Adrenal gland (tissue), 9 donors: ENCODE measurements at regions not wholly inside any gene's neighbourhood (a gene's known extent, or its start where the extent isn't known, plus 50 kb on each side); places are given as distances from the start of the nearest gene placed in this dataset.

Experiments used
- DNase-seq, 7 donors: peaks; one replicate each; pipeline ENCODE4 v3.0.0-alpha.2; 2019 to 2020
- H3K27ac ChIP-seq, 5 donors: fragments of 200-600 bp; sonication (generic) in 4 of 5; 1 replicate in 3 of 5; 2 replicates in 2 of 5; pipeline versions ENCODE4 v1.5.1 to v1.8.0; 2016 to 2020; ENCODE audit warnings: mild to moderate bottlenecking in 1 of 5
- H3K27me3 ChIP-seq: fragments of 200-600 bp; 2 replicates; pipeline ENCODE4 v1.8.0; 2021
- H3K36me3 ChIP-seq, 2 donors: fragments of 200-600 bp; replicated peaks in 1 of 2; 1 replicate in 1 of 2; 2 replicates in 1 of 2; pipeline versions ENCODE4 v1.5.1 to v1.8.0; 2018 to 2022
- H3K4me1 ChIP-seq, 2 donors: fragments of 200-600 bp; replicated peaks in 1 of 2; 1 replicate in 1 of 2; 2 replicates in 1 of 2; pipeline versions ENCODE4 v1.5.1 to v1.8.0; 2018 to 2021
- H3K4me3 ChIP-seq, 4 donors: fragments of 200-600 bp; sonication (generic) in 3 of 4; one replicate each; pipeline ENCODE4 v1.5.1; 2016 to 2018
- H3K9me3 ChIP-seq, 3 donors: fragments of 200-600 bp; sonication (generic) in 1 of 3; replicated peaks in 1 of 3; 1 replicate in 2 of 3; 2 replicates in 1 of 3; pipeline versions ENCODE4 v1.5.1 to v1.8.0; 2016 to 2021
- POLR2A ChIP-seq, 2 donors: fragments of 450-650 bp; IDR thresholded peaks; one replicate each; pipeline ENCODE4 v1.6.1; 2017; ENCODE audit warnings: antibody characterized with exemption in 2 of 2, mild to moderate bottlenecking in 2 of 2, moderate library complexity in 1 of 2
- WGBS, 4 donors: extraction: QIAGEN DNeasy Blood & Tissue Kit in 2 of 4; methylation state at CpG; one replicate each; pipeline versions ENCODE4 v1.1.5 to v1.1.7; 2013 to 2017; 5-methylcytosine and 5-hydroxymethylcytosine counted together
- intact Hi-C, 2 donors: fragments of 100-400 bp; cut with DNase I; formaldehyde crosslinking; loops; one replicate each; pipeline versions ENCODE4 v1.14.1 to v1.15.0; 2022 to 2023
- TF ChIP-seq, protein P1 (sequence below), 6 experiments: fragments of 450-650 bp in 4 of 6; fragments of 200-600 bp in 2 of 6; sonication (generic) in 1 of 6; IDR thresholded peaks; 1 replicate in 5 of 6; 2 replicates in 1 of 6; pipeline versions ENCODE4 v1.5.1 to v1.8.0; 2016 to 2021; ENCODE audit warnings: antibody characterized with exemption in 6 of 6, mild to moderate bottlenecking in 2 of 6, moderate library complexity in 1 of 6
- donor health status: healthy with polysubstance abuse.
- donor health status: Bipolar disorder and iron deficiency.
- donor health status: DM: yes; HTN: yes; CAD: no.
- donor health status: DM: no; HTN: no; CAD: no.
- donor health status: DM: no; HTN: no; CAD: no.

DNA sequence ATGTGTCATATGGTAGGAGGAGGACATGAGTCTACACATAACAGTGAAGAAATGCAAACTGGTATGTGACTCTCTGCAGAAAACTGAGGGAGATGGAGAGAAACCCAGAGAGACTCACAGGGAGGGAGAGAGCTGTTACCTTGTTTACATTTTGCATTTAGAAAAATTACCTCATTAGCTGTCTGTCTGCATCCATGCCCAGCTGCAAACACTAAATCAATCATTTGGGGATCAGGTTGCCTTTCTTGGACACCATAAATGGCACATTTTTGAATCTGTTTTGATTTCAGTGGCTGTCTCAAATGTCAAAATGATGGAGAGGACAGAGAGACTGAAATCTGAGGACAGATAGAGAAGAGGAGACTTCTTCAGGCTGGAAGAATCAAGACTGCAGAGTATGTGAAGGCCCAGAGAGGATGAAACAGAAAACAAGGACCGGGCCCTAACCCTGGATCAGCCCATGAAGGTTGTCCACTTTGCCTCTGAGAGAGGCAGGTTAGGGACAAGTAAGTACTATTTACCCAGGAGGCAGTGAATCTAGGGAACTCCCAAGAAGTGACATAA lies 92.2 kb downstream of the UNC5CL start:
- intact Hi-C loops, result no loop called here
- no peak for DNase-seq
- Histone ChIP-seq H3K9me3 (no peaks in the 10 kb centered on the region), H3K4me3 (no peak overlapping the region), H3K27ac (no peak overlapping the region), H3K4me1 (peaks cover 0 to 5% of the 10 kb centered on the region in 2 donors), H3K36me3 (no peaks in the 10 kb centered on the region), H3K27me3 (no peaks in the 10 kb centered on the region)
- TF ChIP-seq POLR2A (IDR thresholded peaks at IDR 0.05), result no peak
- TF ChIP-seq, protein P1, sequence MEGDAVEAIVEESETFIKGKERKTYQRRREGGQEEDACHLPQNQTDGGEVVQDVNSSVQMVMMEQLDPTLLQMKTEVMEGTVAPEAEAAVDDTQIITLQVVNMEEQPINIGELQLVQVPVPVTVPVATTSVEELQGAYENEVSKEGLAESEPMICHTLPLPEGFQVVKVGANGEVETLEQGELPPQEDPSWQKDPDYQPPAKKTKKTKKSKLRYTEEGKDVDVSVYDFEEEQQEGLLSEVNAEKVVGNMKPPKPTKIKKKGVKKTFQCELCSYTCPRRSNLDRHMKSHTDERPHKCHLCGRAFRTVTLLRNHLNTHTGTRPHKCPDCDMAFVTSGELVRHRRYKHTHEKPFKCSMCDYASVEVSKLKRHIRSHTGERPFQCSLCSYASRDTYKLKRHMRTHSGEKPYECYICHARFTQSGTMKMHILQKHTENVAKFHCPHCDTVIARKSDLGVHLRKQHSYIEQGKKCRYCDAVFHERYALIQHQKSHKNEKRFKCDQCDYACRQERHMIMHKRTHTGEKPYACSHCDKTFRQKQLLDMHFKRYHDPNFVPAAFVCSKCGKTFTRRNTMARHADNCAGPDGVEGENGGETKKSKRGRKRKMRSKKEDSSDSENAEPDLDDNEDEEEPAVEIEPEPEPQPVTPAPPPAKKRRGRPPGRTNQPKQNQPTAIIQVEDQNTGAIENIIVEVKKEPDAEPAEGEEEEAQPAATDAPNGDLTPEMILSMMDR (IDR thresholded peaks at IDR 0.05), result no peak
- 72 to 100% (median 93%) methylated on average over 1 of the region's 1 CpG for WGBS, 4 donors

DNA sequence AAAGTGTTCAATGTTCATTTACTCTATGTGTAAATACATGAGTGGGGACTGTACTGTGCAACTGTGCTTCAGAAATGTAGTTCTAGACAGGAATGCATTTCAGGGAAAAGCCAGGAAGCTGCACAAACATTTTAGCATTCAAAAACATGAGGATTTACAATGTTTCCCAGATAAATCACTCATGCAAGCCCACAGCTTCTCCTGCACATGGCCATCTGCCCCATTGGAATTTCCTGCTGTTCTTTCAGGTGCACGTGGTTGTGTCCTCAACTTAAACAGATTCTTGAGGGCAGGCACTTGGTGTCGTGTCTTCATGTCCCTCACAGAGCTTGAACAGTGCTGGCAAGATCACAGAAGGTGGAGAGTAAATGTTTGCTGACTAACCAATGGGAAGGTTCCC lies 101.5 kb downstream of the UNC5CL start:
- intact Hi-C loops, result no loop called here
- Histone ChIP-seq H3K27me3 (no peaks in the 10 kb centered on the region), H3K36me3 (no peaks in the 10 kb centered on the region), H3K4me1 (no peaks in the 10 kb centered on the region), H3K9me3 (no peaks in the 10 kb centered on the region), H3K4me3 (no peak overlapping the region), H3K27ac (no peak overlapping the region)
- WGBS, 4 donors, result 58 to 73% (median 69%) methylated on average over 2 of the region's 2 CpGs
- no peak for DNase-seq
- TF ChIP-seq POLR2A (IDR thresholded peaks at IDR 0.05), result no peak

DNA sequence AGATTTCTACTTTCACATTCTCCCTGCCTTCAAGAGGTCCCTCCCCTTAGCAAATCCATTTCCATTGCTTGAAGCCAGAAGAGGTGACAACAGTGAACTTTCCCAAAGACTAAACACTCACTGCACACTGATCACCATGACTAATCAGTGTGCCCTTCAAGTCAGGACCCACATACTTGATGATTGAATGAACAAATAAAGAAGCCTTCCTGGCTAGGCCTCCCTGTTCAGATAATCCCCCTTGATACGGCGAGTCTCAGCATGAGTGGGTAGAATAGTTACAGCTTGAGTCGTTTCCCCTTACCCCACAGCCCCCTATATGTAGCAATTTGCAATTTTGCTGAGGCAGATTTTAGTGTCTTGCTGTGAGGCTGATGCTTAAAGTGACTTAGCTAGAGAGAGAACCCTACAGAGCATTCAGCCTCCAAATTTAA lies 102.2 kb downstream of the UNC5CL start:
- 38 to 68% (median 61%) methylated on average over 3 of the region's 3 CpGs for WGBS, 4 donors
- no peaks in the 10 kb centered on the region for H3K36me3 ChIP-seq
- no peak overlapping the region for H3K4me3 ChIP-seq

DNA sequence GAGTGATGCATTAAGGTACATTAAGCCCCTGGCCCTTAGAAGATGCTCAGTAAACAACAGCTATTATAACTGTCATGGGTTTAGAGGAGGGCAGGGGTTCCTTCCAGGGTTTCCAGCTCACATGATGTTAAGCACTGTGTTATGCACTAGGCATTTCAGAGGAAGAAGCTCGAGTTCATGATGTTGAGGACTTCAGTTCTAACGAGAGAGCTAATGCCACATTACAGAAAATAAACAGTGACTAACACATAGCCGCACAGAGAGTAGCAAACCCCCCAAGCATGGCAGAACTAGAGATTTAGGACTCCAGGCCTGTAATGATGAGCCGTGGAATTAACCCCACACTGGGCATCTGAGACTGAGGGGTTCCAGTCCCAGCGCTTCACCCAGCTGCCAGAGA lies 105.2 kb downstream of the UNC5CL start:
- H3K27ac ChIP-seq, result no peak overlapping the region
- no peaks in the 10 kb centered on the region for H3K4me1 ChIP-seq
- no peak for DNase-seq
- no peaks in the 10 kb centered on the region for H3K9me3 ChIP-seq
- H3K27me3 ChIP-seq, result no peaks in the 10 kb centered on the region
- intact Hi-C loops, result no loop called here
- TF ChIP-seq POLR2A (IDR thresholded peaks at IDR 0.05), result no peak
- TF ChIP-seq, protein P1 (IDR thresholded peaks at IDR 0.05), result no peak
- no peak overlapping the region for H3K4me3 ChIP-seq
- WGBS, 4 donors, result 88 to 90% (median 89%) methylated on average over 5 of the region's 5 CpGs
- no peaks in the 10 kb centered on the region for H3K36me3 ChIP-seq

More for the DNA sequence above, 102.2 kb downstream of the UNC5CL start:
- DNase-seq, result peak in 3 of 7 donors; percentile 16 to 29 (median 25)
- intact Hi-C loops, result no loop called here
- Histone ChIP-seq H3K4me1 (no peaks in the 10 kb centered on the region), H3K27ac (no peak overlapping the region), H3K9me3 (no peaks in the 10 kb centered on the region), H3K27me3 (no peaks in the 10 kb centered on the region)
- TF ChIP-seq POLR2A (IDR thresholded peaks at IDR 0.05), result no peak
- TF ChIP-seq, protein P1 (IDR thresholded peaks at IDR 0.05), result no peak

DNA sequence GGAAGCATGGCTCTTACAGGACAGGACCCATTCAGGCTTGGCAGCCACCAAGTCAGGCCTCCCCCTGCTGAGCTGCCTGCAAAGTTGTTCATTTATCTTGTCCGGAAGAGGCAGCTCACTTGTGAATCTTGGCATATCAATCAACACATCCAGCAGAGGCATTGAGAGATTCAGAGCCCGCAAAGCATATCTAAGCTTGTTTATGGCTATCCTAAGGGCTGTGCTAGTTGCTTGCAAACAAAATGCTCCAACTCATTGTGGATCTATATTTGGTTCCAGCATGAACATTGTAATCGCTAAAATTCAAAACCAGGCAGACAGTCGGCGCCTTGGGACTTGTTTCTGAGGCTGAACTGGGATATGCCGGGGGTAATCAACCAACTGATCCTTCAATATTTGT lies 106.1 kb downstream of the UNC5CL start:
- intact Hi-C loops, result no loop called here
- Histone ChIP-seq H3K4me3 (no peak overlapping the region), H3K4me1 (no peaks in the 10 kb centered on the region), H3K36me3 (no peaks in the 10 kb centered on the region), H3K27ac (no peak overlapping the region), H3K27me3 (no peaks in the 10 kb centered on the region), H3K9me3 (no peaks in the 10 kb centered on the region)
- TF ChIP-seq POLR2A (IDR thresholded peaks at IDR 0.05), result no peak
- TF ChIP-seq, protein P1 (IDR thresholded peaks at IDR 0.05), result no peak
- no peak for DNase-seq
- 88 to 96% (median 93%) methylated on average over 6 of the region's 6 CpGs for WGBS, 4 donors
